WTC11 (cell line): ENCODE measurements at regions not wholly inside any gene's neighbourhood (a gene's known extent, or its start where the extent isn't known, plus 50 kb on each side); places are given as distances from the start of the nearest gene placed in this dataset.

ENCODE experiments used
- ATAC-seq: fragments of 200-7000 bp; cut with Tn5 transposase; 2 replicates; pipeline ENCODE4 v1.10.0; 2021; ENCODE audit warnings: mild to moderate bottlenecking, moderate library complexity
- CTCF ChIA-PET: fragments of 300-600 bp; sonication (Branson Sonifier 250); formaldehyde crosslinking; loops from one replicate; lab custom pipeline; 2021; ENCODE audit warnings: antibody characterized with exemption; lab: Charles Lee
- POLR2A ChIA-PET: fragments of 350-600 bp; sonication (Branson Sonifier 250); formaldehyde crosslinking; loops from one replicate; lab custom pipeline; 2021; ENCODE audit warnings: antibody characterized with exemption; lab: Charles Lee
- DNase-seq: peaks from one replicate; pipeline ENCODE4 v3.0.0; 2021; ENCODE audit warnings: low spot score
- H3K27ac Mint-ChIP-seq: 2 replicates; pipeline ENCODE4 v1.8.0; 2021; ENCODE audit warnings: mixed read lengths
- H3K27me3 Mint-ChIP-seq: 2 replicates; pipeline ENCODE4 v1.8.0; 2021; ENCODE audit warnings: low read depth, mild to moderate bottlenecking, moderate library complexity, mixed read lengths
- H3K36me3 Mint-ChIP-seq: 2 replicates; pipeline ENCODE4 v1.8.0; 2021; ENCODE audit warnings: mixed read lengths
- H3K4me1 Mint-ChIP-seq: 2 replicates; pipeline ENCODE4 v1.8.0; 2022; ENCODE audit warnings: mixed read lengths
- H3K4me3 Mint-ChIP-seq: 2 replicates; pipeline ENCODE4 v1.8.0; 2021; ENCODE audit warnings: mild to moderate bottlenecking, moderate library complexity, mixed read lengths
- H3K9me3 Mint-ChIP-seq: 2 replicates; pipeline ENCODE4 v1.8.0; 2021; ENCODE audit warnings: mixed read lengths
- CREB1 ChIP-seq: sonication (generic); formaldehyde crosslinking; IDR thresholded peaks from 2 replicates; pipeline ENCODE4 v1.8.0; 2023; ENCODE audit warnings: mild to moderate bottlenecking, missing genetic modification reagents
- FOXK1 ChIP-seq: sonication (generic); formaldehyde crosslinking; IDR thresholded peaks from 2 replicates; pipeline ENCODE4 v1.8.0; 2022; ENCODE audit warnings: mild to moderate bottlenecking, moderate library complexity, missing genetic modification reagents
- FOXP1 ChIP-seq: sonication (generic); formaldehyde crosslinking; IDR thresholded peaks from 2 replicates; pipeline ENCODE4 v1.8.0; 2022; ENCODE audit warnings: missing genetic modification reagents, mild to moderate bottlenecking, moderate library complexity, borderline replicate concordance
- HMGA2 ChIP-seq: fragments of 250-450 bp; sonication (Bioruptor Pico); IDR thresholded peaks from 2 replicates; pipeline ENCODE4 v1.4.0; 2021; ENCODE audit warnings: mild to moderate bottlenecking, moderate library complexity
- MXD4 ChIP-seq: fragments of 250-450 bp; sonication (Bioruptor Pico); IDR thresholded peaks from 2 replicates; pipeline ENCODE4 v1.8.0; 2021; ENCODE audit warnings: mild to moderate bottlenecking, moderate library complexity, borderline replicate concordance
- MYBL2 ChIP-seq: sonication (generic); formaldehyde crosslinking; IDR thresholded peaks from 2 replicates; pipeline ENCODE4 v1.8.1; 2023; ENCODE audit warnings: mild to moderate bottlenecking, moderate library complexity, missing genetic modification reagents
- NFYB ChIP-seq: sonication (generic); formaldehyde crosslinking; conservative IDR thresholded peaks from 2 replicates; pipeline ENCODE4 v1.8.0; 2022; ENCODE audit warnings: low read depth, missing genetic modification reagents
- NR2C2 ChIP-seq: sonication (generic); formaldehyde crosslinking; IDR thresholded peaks from 2 replicates; pipeline ENCODE4 v1.8.0; 2022; ENCODE audit warnings: mild to moderate bottlenecking, missing genetic modification reagents
- PRRX2 ChIP-seq: fragments of 250-450 bp; sonication (Bioruptor Pico); IDR thresholded peaks from 2 replicates; pipeline ENCODE4 v1.8.0; 2021; ENCODE audit warnings: mild to moderate bottlenecking
- SMAD4 ChIP-seq: sonication (generic); formaldehyde crosslinking; IDR thresholded peaks from 2 replicates; pipeline ENCODE4 v1.8.0; 2022; ENCODE audit warnings: mild to moderate bottlenecking, missing genetic modification reagents
- SOX15 ChIP-seq: fragments of 250-450 bp; sonication (Bioruptor Pico); IDR thresholded peaks from 2 replicates; pipeline ENCODE4 v1.9.0; 2021; ENCODE audit warnings: mild to moderate bottlenecking
- TP53 ChIP-seq: sonication (generic); formaldehyde crosslinking; IDR thresholded peaks from 2 replicates; pipeline ENCODE4 v1.8.1; 2023; ENCODE audit warnings: mild to moderate bottlenecking, missing genetic modification reagents
- ZNF121 ChIP-seq: sonication (generic); formaldehyde crosslinking; IDR thresholded peaks from 2 replicates; pipeline ENCODE4 v1.8.0; 2023; ENCODE audit warnings: missing genetic modification reagents
- ZNF219 ChIP-seq: sonication (generic); formaldehyde crosslinking; IDR thresholded peaks from 2 replicates; pipeline ENCODE4 v1.8.0; 2023; ENCODE audit warnings: missing genetic modification reagents, mild to moderate bottlenecking, borderline replicate concordance
- ZNF263 ChIP-seq: sonication (generic); formaldehyde crosslinking; IDR thresholded peaks from 2 replicates; pipeline ENCODE4 v1.8.1; 2022; ENCODE audit warnings: low read depth, mild to moderate bottlenecking, moderate library complexity, missing genetic modification reagents
- ZNF317 ChIP-seq: sonication (generic); formaldehyde crosslinking; IDR thresholded peaks from 2 replicates; pipeline ENCODE4 v1.8.1; 2023; ENCODE audit warnings: low read depth, mild to moderate bottlenecking, moderate library complexity, missing genetic modification reagents, borderline replicate concordance
- ZNF396 ChIP-seq: fragments of 250-450 bp; sonication (Bioruptor Pico); IDR thresholded peaks from 2 replicates; pipeline ENCODE4 v1.8.0; 2021; ENCODE audit warnings: mild to moderate bottlenecking, moderate library complexity, borderline replicate concordance
- TF ChIP-seq, protein P1 (sequence below): sonication (generic); formaldehyde crosslinking; IDR thresholded peaks from 2 replicates; pipeline ENCODE4 v1.8.1; 2022; ENCODE audit warnings: mild to moderate bottlenecking, moderate library complexity, missing genetic modification reagents
- TF ChIP-seq, protein P2 (sequence below): sonication (generic); formaldehyde crosslinking; IDR thresholded peaks from 2 replicates; pipeline ENCODE4 v1.8.1; 2023; ENCODE audit warnings: mild to moderate bottlenecking, missing genetic modification reagents, moderate library complexity
- TF ChIP-seq, protein P3 (sequence below): sonication (generic); formaldehyde crosslinking; conservative IDR thresholded peaks from 2 replicates; pipeline ENCODE4 v1.8.1; 2022; ENCODE audit warnings: mild to moderate bottlenecking, missing genetic modification reagents
- TF ChIP-seq, protein P4 (sequence below): sonication (generic); formaldehyde crosslinking; IDR thresholded peaks from 2 replicates; pipeline ENCODE4 v1.8.1; 2023; ENCODE audit warnings: mild to moderate bottlenecking, moderate library complexity, missing genetic modification reagents
- TF ChIP-seq, protein P5 (sequence below): fragments of 250-450 bp; sonication (Bioruptor Pico); conservative IDR thresholded peaks from 2 replicates; pipeline ENCODE4 v1.9.0; 2021; ENCODE audit warnings: mild to moderate bottlenecking

DNA sequence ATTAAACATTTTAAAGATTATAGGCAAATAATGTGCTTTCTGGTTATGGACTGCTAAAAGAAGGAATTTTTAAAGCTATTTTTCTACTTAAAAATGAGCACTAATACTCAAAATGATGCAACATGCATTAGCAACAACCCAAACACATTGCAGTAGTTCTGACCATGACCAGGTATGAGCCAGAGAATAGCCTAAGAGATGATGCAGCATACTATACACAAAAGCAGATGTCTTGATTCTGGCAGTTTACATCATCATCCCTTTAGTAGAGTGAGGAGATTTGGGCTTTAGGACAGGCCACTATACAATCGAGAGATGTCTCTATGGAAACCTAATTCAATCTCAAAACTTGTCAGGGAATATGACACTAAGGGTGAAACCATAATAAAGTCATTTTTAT lies 307.1 kb downstream of the PRR16 start (continued):
- TF ChIP-seq, protein P1, sequence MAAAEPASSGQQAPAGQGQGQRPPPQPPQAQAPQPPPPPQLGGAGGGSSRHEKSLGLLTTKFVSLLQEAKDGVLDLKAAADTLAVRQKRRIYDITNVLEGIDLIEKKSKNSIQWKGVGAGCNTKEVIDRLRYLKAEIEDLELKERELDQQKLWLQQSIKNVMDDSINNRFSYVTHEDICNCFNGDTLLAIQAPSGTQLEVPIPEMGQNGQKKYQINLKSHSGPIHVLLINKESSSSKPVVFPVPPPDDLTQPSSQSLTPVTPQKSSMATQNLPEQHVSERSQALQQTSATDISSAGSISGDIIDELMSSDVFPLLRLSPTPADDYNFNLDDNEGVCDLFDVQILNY = no peak
- no peak for TF ChIP-seq NFYB (CRISPR knock-in tag)
- no peak for TF ChIP-seq NR2C2
- TF ChIP-seq ZNF121 (CRISPR knock-in tag) = no peak

DNA sequence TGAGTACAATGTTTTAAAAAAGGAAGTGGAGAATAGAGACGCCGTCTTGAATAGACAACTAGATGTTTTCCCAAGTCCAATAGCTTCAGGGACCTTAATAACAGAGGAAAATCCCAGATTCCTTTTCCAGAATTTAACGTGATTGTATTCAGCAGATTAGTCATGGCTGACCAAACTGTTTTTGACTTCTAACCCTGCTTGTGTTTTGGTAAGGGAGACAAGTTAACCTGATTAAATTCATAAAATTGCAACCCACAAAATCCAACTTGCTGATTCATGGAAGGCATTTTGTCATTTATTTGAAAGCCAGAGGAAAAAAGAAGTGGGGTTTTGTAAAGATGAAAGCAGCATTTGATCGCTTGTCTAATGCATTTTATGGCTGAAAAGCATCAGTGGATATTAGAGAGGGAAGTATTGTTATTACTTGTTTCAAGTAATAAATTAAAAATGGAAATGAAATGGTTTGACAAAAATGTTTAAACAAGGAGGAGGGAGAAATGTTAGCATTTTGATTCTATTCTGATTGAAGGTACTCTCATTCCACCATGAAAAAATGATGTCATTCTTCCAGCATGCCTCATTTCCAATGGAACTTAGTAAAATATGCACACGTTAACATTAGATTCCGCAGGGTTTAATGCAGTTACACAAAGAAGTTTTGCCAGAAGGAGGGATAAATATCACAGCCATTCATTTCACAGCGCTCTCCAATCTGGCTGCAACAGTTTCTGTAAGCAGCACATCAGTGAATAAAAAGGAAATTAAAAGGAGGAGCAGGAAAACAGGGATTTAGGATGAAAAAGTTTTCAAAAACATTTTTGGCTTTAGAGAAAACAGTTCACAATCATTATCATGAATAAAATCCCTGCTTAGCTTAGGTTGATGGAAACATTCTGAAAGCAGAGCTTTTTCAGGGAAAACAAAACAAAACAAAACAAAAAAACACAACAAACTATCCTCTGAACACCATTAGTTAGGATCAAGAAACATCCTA lies 314.7 kb downstream of the PRR16 start:
- H3K27me3 Mint-ChIP-seq = no peaks in the 10 kb centered on the region; the same call in 1 of the 2 replicates
- CTCF ChIA-PET = no interaction called here
- TF ChIP-seq PRRX2 (CRISPR knock-in tag) (no peak), SMAD4 (CRISPR knock-in tag) (no peak), ZNF263 (no peak)
- TF ChIP-seq, protein P2, sequence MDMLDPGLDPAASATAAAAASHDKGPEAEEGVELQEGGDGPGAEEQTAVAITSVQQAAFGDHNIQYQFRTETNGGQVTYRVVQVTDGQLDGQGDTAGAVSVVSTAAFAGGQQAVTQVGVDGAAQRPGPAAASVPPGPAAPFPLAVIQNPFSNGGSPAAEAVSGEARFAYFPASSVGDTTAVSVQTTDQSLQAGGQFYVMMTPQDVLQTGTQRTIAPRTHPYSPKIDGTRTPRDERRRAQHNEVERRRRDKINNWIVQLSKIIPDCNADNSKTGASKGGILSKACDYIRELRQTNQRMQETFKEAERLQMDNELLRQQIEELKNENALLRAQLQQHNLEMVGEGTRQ (CRISPR knock-in tag) = no peak
- TF ChIP-seq, protein P1 = no peak
- no peaks in the 10 kb centered on the region for H3K36me3 Mint-ChIP-seq
- H3K4me1 Mint-ChIP-seq = peaks cover 17% of the 10 kb centered on the region
- POLR2A ChIA-PET = no interaction called here
- no peak for DNase-seq
- no peak overlapping the region for H3K27ac Mint-ChIP-seq
- H3K4me3 Mint-ChIP-seq = no peak overlapping the region
- no peaks in the 10 kb centered on the region for H3K9me3 Mint-ChIP-seq
- ATAC-seq = no peak

DNA sequence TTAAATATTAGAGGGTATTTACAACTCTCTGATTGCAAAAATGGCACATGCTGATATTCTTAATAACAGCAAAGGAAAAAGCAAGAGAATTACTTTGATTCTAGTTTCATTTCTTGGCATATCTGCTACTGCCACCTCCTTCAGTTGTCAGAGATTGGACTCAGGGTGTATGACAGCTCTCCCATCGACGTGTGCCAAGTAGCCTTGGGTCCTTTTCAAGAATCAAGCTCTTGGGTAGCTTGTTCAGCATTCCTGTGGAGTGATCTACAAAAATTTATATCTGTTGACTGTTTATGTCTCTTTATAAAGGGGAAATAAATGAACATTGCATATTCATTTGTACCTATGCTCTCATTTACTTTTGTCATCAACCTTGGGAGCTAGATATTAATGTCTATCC lies 315.6 kb downstream of the PRR16 start:
- Mint-ChIP-seq H3K4me1 (peaks cover 17% of the 10 kb centered on the region), H3K36me3 (no peaks in the 10 kb centered on the region), H3K27ac (no peak overlapping the region), H3K9me3 (no peaks in the 10 kb centered on the region), H3K4me3 (no peak overlapping the region)
- CTCF ChIA-PET = no interaction called here
- ATAC-seq (no peak), DNase-seq (no peak)
- TF ChIP-seq CREB1 (no peak), ZNF317 (CRISPR knock-in tag) (no peak), ZNF396 (no peak), HMGA2 (CRISPR knock-in tag) (no peak), TP53 (CRISPR knock-in tag) (no peak), MYBL2 (CRISPR knock-in tag) (no peak), SOX15 (no peak), MXD4 (CRISPR knock-in tag) (no peak), ZNF219 (CRISPR knock-in tag) (no peak), FOXP1 (no peak), PRRX2 (CRISPR knock-in tag) (no peak), FOXK1 (CRISPR knock-in tag) (no peak)
- TF ChIP-seq, protein P1 = no peak
- TF ChIP-seq, protein P3, sequence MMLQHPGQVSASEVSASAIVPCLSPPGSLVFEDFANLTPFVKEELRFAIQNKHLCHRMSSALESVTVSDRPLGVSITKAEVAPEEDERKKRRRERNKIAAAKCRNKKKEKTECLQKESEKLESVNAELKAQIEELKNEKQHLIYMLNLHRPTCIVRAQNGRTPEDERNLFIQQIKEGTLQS (CRISPR knock-in tag) = no peak
- TF ChIP-seq, protein P2 (CRISPR knock-in tag) = no peak
- TF ChIP-seq, protein P4, sequence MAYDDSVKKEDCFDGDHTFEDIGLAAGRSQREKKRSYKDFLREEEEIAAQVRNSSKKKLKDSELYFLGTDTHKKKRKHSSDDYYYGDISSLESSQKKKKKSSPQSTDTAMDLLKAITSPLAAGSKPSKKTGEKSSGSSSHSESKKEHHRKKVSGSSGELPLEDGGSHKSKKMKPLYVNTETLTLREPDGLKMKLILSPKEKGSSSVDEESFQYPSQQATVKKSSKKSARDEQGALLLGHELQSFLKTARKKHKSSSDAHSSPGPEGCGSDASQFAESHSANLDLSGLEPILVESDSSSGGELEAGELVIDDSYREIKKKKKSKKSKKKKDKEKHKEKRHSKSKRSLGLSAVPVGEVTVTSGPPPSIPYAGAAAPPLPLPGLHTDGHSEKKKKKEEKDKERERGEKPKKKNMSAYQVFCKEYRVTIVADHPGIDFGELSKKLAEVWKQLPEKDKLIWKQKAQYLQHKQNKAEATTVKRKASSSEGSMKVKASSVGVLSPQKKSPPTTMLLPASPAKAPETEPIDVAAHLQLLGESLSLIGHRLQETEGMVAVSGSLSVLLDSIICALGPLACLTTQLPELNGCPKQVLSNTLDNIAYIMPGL (CRISPR knock-in tag) = no peak
- TF ChIP-seq, protein P5, sequence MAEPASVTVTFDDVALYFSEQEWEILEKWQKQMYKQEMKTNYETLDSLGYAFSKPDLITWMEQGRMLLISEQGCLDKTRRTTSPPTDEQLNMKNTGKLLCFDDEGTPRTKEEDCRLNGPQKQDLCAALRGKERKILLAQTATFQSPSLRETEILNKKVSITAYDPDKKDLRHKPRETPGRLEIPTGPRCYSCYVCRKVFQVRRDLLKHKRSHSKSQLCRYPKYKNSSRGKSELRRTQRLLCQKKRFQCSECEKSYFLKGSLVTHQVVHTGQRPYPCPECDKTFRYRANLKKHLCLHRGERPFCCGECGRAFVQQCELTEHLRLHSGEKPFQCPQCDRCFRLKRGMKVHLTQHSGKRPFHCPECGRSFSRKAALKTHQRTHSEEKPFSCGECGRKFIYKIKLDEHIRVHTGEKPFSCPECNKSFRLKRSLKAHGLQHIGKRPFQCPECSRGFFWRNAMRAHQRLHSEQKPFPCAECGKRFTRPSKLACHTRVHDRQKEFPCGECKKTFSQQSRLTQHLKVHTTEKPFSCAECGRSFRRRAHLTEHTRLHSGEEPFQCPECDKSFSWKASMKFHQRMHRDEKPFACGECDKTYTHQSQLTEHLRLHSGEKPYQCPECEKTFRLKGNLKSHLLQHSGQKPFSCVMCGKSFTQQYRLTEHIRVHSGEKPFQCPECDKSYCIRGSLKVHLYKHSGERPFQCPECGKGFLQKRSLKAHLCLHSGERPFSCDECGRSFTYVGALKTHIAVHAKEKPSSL = no peak
- TF ChIP-seq, all 79 proteins: peak for 0
- no peaks in the 10 kb centered on the region; the same call in 1 of the 2 replicates for H3K27me3 Mint-ChIP-seq
- POLR2A ChIA-PET = no interaction called here
